OCI-LY7 (cell line): ENCODE measurements at regions not wholly inside any gene's neighbourhood (a gene's known extent, or its start where the extent isn't known, plus 50 kb on each side); places are given as distances from the start of the nearest gene placed in this dataset.

ENCODE experiments used
- BruUV-seq: library from RNA; stranded (reverse); fragments of 400-500 nt; replicated peaks from 2 replicates; lab custom pipeline; 2021; lab: Mats Ljungman, UMichigan
- CTCF ChIA-PET: fragments of 300-600 bp; sonication (Branson Sonifier 250); formaldehyde crosslinking; loops from one replicate; lab custom pipeline; 2022; ENCODE audit warnings: antibody characterized with exemption; ENCODE audit not compliant: unreplicated experiment; lab: Charles Lee
- POLR2A ChIA-PET: fragments of 300-600 bp; sonication (Branson Sonifier 250); formaldehyde crosslinking; loops from one replicate; lab custom pipeline; 2022; ENCODE audit warnings: antibody characterized with exemption; lab: Charles Lee
- DNase-seq: peaks from one replicate; pipeline ENCODE4 v3.0.0-alpha.2; 2015; ENCODE audit warnings: low spot score
- H2AFZ ChIP-seq: fragments of 200-600 bp; sonication (generic), shearing (Covaris generic); 2 replicates; pipeline ENCODE4 v1.6.1; 2014; ENCODE audit warnings: mild to moderate bottlenecking, antibody characterized with exemption, low read length, moderate library complexity
- H3K27ac ChIP-seq: fragments of 200-600 bp; sonication (generic); 2 replicates; pipeline ENCODE4 v1.5.1; 2014; ENCODE audit warnings: mixed run types, low read depth, mild to moderate bottlenecking, moderate library complexity, low read length, inconsistent platforms; ENCODE audit not compliant: poor library complexity, severe bottlenecking
- H3K36me3 ChIP-seq: fragments of 200-600 bp; sonication (generic); 2 replicates; pipeline ENCODE4 v1.6.1; 2014; ENCODE audit warnings: mild to moderate bottlenecking, antibody characterized with exemption, low read length, moderate library complexity, mixed read lengths; ENCODE audit not compliant: insufficient read depth
- H3K4me1 ChIP-seq: fragments of 200-600 bp; sonication (generic); 2 replicates; pipeline ENCODE4 v1.5.1; 2014; ENCODE audit warnings: mild to moderate bottlenecking, low read length; ENCODE audit not compliant: insufficient read depth, poor library complexity, severe bottlenecking
- H3K4me2 ChIP-seq: fragments of 200-600 bp; sonication (generic); 2 replicates; pipeline ENCODE4 v1.6.1; 2014; ENCODE audit warnings: mild to moderate bottlenecking, low read length
- H3K4me3 ChIP-seq: fragments of 200-600 bp; sonication (generic); 2 replicates; pipeline ENCODE4 v1.5.1; 2014; ENCODE audit warnings: mild to moderate bottlenecking, low read depth, low read length; ENCODE audit not compliant: poor library complexity, severe bottlenecking
- H3K79me2 ChIP-seq: fragments of 200-600 bp; sonication (generic); 2 replicates; pipeline ENCODE4 v1.6.1; 2016; ENCODE audit warnings: low read depth, mild to moderate bottlenecking, low read length, moderate library complexity, mixed read lengths; ENCODE audit not compliant: insufficient read depth
- H3K9me2 ChIP-seq: fragments of 200-600 bp; sonication (generic); 2 replicates; pipeline ENCODE4 v1.6.1; 2016; ENCODE audit warnings: mild to moderate bottlenecking, low read length, mixed read lengths; ENCODE audit not compliant: insufficient read depth
- H3K9me3 ChIP-seq: fragments of 200-600 bp; sonication (generic); 2 replicates; pipeline ENCODE4 v1.6.1; 2014; ENCODE audit warnings: mild to moderate bottlenecking, mixed run types, low read length, mixed read lengths
- H4K20me1 ChIP-seq: fragments of 200-600 bp; sonication (generic); 2 replicates; pipeline ENCODE4 v1.6.1; 2014; ENCODE audit warnings: mild to moderate bottlenecking, antibody characterized with exemption, low read length, moderate library complexity, mixed read lengths; ENCODE audit not compliant: insufficient read depth
- EZH2phosphoT487 ChIP-seq: fragments of 200-600 bp; sonication (generic); IDR thresholded peaks from 2 replicates; pipeline ENCODE4 v1.6.1; 2018; ENCODE audit warnings: low read depth, borderline replicate concordance, mild to moderate bottlenecking, mixed run types, antibody characterized with exemption, low read length, moderate library complexity, mixed read lengths
- intact Hi-C: fragments of 100-400 bp; cut with micrococcal nuclease; formaldehyde crosslinking; loops from one replicate; pipeline ENCODE4 v1.10.0; 2022; ENCODE audit not compliant: unreplicated experiment
- TF ChIP-seq, protein P1 (sequence below): fragments of 200-600 bp; sonication (generic); conservative IDR thresholded peaks from 2 replicates; pipeline ENCODE4 v1.5.1; 2014; ENCODE audit warnings: mild to moderate bottlenecking, antibody characterized with exemption, low read length, moderate library complexity, mixed read lengths

DNA sequence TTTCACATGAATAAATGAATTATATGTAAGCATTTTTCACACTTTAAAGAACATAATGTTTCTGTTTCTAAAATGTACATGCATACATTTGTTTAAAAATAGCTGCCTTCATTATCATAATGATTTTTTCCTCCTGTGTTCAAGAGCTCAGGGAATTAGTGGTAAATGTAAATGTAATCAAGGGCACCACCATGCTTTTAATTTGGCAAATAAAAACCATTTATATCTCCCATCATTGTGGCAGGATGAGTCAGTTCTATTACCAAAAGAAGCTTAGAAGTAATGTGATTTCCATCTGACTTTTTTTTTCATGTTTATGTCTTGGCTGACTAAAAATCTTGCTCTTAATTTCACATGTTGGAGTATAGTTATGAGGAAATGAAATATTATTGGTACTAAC is 176.1 kb downstream of the GXYLT1 start:
- TF ChIP-seq, protein P1, sequence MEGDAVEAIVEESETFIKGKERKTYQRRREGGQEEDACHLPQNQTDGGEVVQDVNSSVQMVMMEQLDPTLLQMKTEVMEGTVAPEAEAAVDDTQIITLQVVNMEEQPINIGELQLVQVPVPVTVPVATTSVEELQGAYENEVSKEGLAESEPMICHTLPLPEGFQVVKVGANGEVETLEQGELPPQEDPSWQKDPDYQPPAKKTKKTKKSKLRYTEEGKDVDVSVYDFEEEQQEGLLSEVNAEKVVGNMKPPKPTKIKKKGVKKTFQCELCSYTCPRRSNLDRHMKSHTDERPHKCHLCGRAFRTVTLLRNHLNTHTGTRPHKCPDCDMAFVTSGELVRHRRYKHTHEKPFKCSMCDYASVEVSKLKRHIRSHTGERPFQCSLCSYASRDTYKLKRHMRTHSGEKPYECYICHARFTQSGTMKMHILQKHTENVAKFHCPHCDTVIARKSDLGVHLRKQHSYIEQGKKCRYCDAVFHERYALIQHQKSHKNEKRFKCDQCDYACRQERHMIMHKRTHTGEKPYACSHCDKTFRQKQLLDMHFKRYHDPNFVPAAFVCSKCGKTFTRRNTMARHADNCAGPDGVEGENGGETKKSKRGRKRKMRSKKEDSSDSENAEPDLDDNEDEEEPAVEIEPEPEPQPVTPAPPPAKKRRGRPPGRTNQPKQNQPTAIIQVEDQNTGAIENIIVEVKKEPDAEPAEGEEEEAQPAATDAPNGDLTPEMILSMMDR: no peak
- no peak for TF ChIP-seq EZH2phosphoT487
- Histone ChIP-seq H3K36me3 (no peaks in the 10 kb centered on the region), H2AFZ (no peak overlapping the region), H3K27ac (no peak overlapping the region), H4K20me1 (no peaks in the 10 kb centered on the region), H3K9me2 (no peaks in the 10 kb centered on the region), H3K9me3 (no peaks in the 10 kb centered on the region), H3K4me3 (no peak overlapping the region), H3K79me2 (no peaks in the 10 kb centered on the region), H3K4me2 (no peak overlapping the region), H3K4me1 (no peaks in the 10 kb centered on the region)
- ChIA-PET CTCF (no interaction called here), POLR2A (interaction anchor here (0.5 to 0.9 kb wide), 2 partner anchors 31 to 324 kb away, joined by 3 read pairs; no protein-coding TSS in a partner anchor)
- DNase-seq: no peak
- BruUV-seq: no TSS peak
- intact Hi-C loops: no loop called here

DNA sequence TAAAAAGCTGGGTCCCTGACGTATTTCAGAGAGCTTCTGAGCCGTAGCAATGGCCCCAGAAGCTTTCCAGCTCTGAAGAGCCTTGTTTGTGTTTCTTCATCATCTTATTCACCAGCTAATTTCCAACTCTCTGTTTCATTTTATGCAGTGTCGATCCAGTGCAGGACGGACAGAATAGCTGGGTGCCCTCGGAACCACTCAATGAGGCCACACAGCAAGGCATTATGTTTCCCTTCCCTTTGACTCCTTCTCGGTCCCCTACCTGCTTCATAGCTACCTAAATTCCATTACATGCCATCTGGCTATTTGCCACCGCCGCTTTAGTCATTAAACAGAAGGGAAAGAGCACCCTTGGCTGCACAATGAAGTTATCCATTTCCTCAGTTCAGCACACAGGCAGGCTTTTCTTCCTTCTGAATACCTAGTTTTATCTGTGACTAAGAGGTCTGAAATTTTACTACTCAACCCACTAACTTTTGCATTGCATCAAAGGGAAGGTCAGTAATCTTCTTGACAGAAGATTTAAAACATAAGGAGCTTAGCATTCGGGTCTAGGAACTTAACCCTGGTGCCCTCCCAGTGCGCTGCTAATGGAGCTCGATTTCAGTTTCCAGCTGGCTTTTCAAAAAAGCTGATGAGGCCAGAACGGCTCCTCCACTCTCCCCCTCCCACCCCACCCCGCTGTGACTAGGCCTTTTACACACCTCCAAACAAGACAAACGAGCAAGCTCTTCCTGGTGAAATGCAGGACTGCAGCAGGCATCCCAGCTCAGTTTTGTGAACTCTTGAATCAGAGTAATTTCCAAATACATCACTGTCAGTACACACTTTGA is 176.8 kb downstream of the GXYLT1 start:
- BruUV-seq: no TSS peak
- DNase-seq: no peak
- H4K20me1 ChIP-seq: no peaks in the 10 kb centered on the region
- intact Hi-C loops: no loop called here
- H3K4me3 ChIP-seq: no peak overlapping the region
- H3K36me3 ChIP-seq: no peaks in the 10 kb centered on the region
- POLR2A ChIA-PET: interaction anchor here (0.5 to 0.9 kb wide), 3 partner anchors 31 to 323 kb away, joined by 3 read pairs; no protein-coding TSS in a partner anchor
- H3K27ac ChIP-seq: no peak overlapping the region
- H3K9me2 ChIP-seq: no peaks in the 10 kb centered on the region
- no peaks in the 10 kb centered on the region for H3K4me1 ChIP-seq
- H3K9me3 ChIP-seq: no peaks in the 10 kb centered on the region
- no peak overlapping the region for H3K4me2 ChIP-seq
- H2AFZ ChIP-seq: peak overlapping the region; percentile 37; the same call in 1 of the 2 replicates
- CTCF ChIA-PET: no interaction called here
- TF ChIP-seq, protein P1: no peak
- no peak for TF ChIP-seq EZH2phosphoT487
- no peaks in the 10 kb centered on the region for H3K79me2 ChIP-seq

DNA sequence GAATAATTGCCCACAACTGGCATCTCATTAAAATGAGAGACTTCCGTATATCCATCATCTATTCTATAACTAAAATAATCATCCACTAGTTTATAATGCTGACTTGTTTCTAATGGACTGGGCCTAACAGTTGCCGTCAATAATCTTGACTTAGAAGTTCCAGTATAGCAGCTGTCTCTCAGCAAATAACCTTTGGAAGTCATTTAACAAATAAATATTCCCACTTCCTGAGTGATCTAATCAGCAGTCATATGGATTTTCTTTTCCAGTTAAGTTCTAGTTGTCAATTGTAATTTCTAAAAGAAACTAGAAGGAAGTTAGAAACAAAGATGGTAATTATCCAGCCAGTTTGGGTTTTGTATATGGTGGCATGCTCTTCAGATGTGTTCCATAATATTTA is 177.8 kb downstream of the GXYLT1 start:
- no TSS peak for BruUV-seq
- ChIA-PET POLR2A (interaction anchor here (0.6 kb wide), 1 partner anchor 714 kb away, joined by 3 read pairs; no protein-coding TSS in a partner anchor), CTCF (no interaction called here)
- Histone ChIP-seq H3K9me3 (no peaks in the 10 kb centered on the region), H3K79me2 (no peaks in the 10 kb centered on the region), H4K20me1 (no peaks in the 10 kb centered on the region), H3K4me2 (no peak overlapping the region), H3K4me1 (no peaks in the 10 kb centered on the region), H3K27ac (no peak overlapping the region), H3K36me3 (no peaks in the 10 kb centered on the region), H3K9me2 (no peaks in the 10 kb centered on the region), H3K4me3 (no peak overlapping the region), H2AFZ (no peak overlapping the region; the same call in 1 of the 2 replicates)
- DNase-seq: no peak
- intact Hi-C loops: no loop called here
- TF ChIP-seq, protein P1: no peak
- no peak for TF ChIP-seq EZH2phosphoT487
